ENCODE measurements at regions not wholly inside any gene's neighbourhood (a gene's known extent, or its start where the extent isn't known, plus 50 kb on each side); places are given as distances from the start of the nearest gene placed in this dataset.

DNA sequence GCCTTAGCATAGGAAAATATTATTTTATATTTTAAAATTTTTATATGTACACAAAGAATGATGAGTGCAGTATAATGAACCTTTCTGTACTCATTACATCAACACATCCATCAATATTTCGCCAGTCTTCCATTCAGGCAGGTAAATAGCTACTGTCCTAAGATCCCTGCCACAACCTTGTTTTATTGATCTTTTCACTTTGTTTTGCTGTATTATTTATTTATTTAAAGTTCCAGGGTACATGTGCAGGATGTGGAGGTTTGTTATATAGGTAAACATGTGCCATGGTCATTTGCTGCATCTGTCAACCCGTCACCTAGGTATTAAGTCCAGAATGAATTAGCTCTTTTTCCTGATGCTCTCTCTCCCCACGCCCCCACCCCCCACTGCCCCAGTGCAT lies 64.6 kb downstream of the INHBB start:
- FAIRE-seq = no peak
- H4K20me1 ChIP-seq (ENCODE audit: insufficient read depth, low read length) = no peaks in the 10 kb centered on the region
- no peaks in the 10 kb centered on the region for H3K4me1 ChIP-seq (ENCODE audit: insufficient read depth, low read length)
- H3K79me2 ChIP-seq (ENCODE audit: insufficient read depth, low read length) = no peaks in the 10 kb centered on the region
- H3K9me3 ChIP-seq (ENCODE audit: insufficient read depth, low read depth, low read length) = peaks cover 5% of the 10 kb centered on the region
- Mint-ChIP-seq H3K27ac (ENCODE audit: unreplicated experiment) (no peak overlapping the region), H3K36me3 (ENCODE audit: low read depth, unreplicated experiment) (no peaks in the 10 kb centered on the region), H3K9me3 (ENCODE audit: unreplicated experiment) (peaks cover 18% of the 10 kb centered on the region), H3K27me3 (ENCODE audit: low read depth, unreplicated experiment) (peaks cover 17% of the 10 kb centered on the region), H3K4me1 (ENCODE audit: low read depth, unreplicated experiment) (no peaks in the 10 kb centered on the region), H3K4me3 (ENCODE audit: unreplicated experiment) (no peak overlapping the region)
- H3K27ac ChIP-seq (ENCODE audit: low read depth, low read length) = no peak overlapping the region
- H2AFZ ChIP-seq (ENCODE audit: low read depth, low read length) = no peak overlapping the region
- DNase-seq (ENCODE audit: low read depth) = no peak
- no peaks in the 10 kb centered on the region for H3K36me3 ChIP-seq (ENCODE audit: insufficient read depth, low read length)
- H3K4me2 ChIP-seq (ENCODE audit: low read length) = no peak overlapping the region
- H3K27me3 ChIP-seq (ENCODE audit: insufficient read depth, low read length) = peaks cover 6% of the 10 kb centered on the region
- H3K4me3 ChIP-seq (ENCODE audit: insufficient read depth, low read depth, low read length) = no peak overlapping the region
- TF ChIP-seq EZH2 (IDR thresholded peaks at IDR 0.05; ENCODE audit: insufficient read depth, low read length) = no peak
- TF ChIP-seq, protein P1, sequence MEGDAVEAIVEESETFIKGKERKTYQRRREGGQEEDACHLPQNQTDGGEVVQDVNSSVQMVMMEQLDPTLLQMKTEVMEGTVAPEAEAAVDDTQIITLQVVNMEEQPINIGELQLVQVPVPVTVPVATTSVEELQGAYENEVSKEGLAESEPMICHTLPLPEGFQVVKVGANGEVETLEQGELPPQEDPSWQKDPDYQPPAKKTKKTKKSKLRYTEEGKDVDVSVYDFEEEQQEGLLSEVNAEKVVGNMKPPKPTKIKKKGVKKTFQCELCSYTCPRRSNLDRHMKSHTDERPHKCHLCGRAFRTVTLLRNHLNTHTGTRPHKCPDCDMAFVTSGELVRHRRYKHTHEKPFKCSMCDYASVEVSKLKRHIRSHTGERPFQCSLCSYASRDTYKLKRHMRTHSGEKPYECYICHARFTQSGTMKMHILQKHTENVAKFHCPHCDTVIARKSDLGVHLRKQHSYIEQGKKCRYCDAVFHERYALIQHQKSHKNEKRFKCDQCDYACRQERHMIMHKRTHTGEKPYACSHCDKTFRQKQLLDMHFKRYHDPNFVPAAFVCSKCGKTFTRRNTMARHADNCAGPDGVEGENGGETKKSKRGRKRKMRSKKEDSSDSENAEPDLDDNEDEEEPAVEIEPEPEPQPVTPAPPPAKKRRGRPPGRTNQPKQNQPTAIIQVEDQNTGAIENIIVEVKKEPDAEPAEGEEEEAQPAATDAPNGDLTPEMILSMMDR (IDR thresholded peaks at IDR 0.05; ENCODE audit: insufficient read depth, low read depth, low read length) = no peak
- no peak overlapping the region for H3K9ac ChIP-seq (ENCODE audit: low read length)

DNA sequence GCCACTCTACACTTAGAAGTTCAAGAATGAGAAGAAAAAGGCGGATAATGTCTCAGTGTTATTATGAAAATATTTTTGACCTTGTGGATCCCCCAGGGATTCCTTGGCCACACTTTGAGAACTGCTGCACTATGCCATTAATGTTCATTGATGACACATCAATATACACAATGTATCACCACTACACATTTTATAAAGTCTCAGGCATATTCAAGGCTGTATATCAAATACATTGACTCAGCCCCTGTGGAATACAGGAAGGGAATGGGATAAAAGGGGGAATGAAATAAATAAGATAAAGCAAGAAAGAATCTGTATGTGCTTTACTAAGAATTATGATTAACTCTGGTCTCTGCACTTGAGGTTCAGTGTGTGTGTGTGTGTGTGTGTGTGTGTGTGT lies 69.1 kb downstream of the INHBB start:
- Histone ChIP-seq H4K20me1 (ENCODE audit: insufficient read depth, low read length) (no peaks in the 10 kb centered on the region), H3K4me1 (ENCODE audit: insufficient read depth, low read length) (no peaks in the 10 kb centered on the region), H3K36me3 (ENCODE audit: insufficient read depth, low read length) (no peaks in the 10 kb centered on the region), H2AFZ (ENCODE audit: low read depth, low read length) (no peak overlapping the region), H3K79me2 (ENCODE audit: insufficient read depth, low read length) (no peaks in the 10 kb centered on the region), H3K9me3 (ENCODE audit: insufficient read depth, low read depth, low read length) (peaks cover 1% of the 10 kb centered on the region), H3K4me2 (ENCODE audit: low read length) (no peak overlapping the region), H3K4me3 (ENCODE audit: insufficient read depth, low read depth, low read length) (no peak overlapping the region), H3K27ac (ENCODE audit: low read depth, low read length) (no peak overlapping the region), H3K9ac (ENCODE audit: low read length) (no peak overlapping the region), H3K27me3 (ENCODE audit: insufficient read depth, low read length) (peaks cover 16% of the 10 kb centered on the region)
- Mint-ChIP-seq H3K9me3 (ENCODE audit: unreplicated experiment) (peaks cover 16% of the 10 kb centered on the region), H3K4me1 (ENCODE audit: low read depth, unreplicated experiment) (no peaks in the 10 kb centered on the region), H3K4me3 (ENCODE audit: unreplicated experiment) (no peak overlapping the region), H3K27me3 (ENCODE audit: low read depth, unreplicated experiment) (peaks cover 36% of the 10 kb centered on the region), H3K36me3 (ENCODE audit: low read depth, unreplicated experiment) (no peaks in the 10 kb centered on the region), H3K27ac (ENCODE audit: unreplicated experiment) (no peak overlapping the region)
- TF ChIP-seq, protein P1 (IDR thresholded peaks at IDR 0.05; ENCODE audit: insufficient read depth, low read depth, low read length) = no peak
- no peak for TF ChIP-seq EZH2 (IDR thresholded peaks at IDR 0.05; ENCODE audit: insufficient read depth, low read length)
- DNase-seq (ENCODE audit: low read depth) = no peak
- no peak for FAIRE-seq

DNA sequence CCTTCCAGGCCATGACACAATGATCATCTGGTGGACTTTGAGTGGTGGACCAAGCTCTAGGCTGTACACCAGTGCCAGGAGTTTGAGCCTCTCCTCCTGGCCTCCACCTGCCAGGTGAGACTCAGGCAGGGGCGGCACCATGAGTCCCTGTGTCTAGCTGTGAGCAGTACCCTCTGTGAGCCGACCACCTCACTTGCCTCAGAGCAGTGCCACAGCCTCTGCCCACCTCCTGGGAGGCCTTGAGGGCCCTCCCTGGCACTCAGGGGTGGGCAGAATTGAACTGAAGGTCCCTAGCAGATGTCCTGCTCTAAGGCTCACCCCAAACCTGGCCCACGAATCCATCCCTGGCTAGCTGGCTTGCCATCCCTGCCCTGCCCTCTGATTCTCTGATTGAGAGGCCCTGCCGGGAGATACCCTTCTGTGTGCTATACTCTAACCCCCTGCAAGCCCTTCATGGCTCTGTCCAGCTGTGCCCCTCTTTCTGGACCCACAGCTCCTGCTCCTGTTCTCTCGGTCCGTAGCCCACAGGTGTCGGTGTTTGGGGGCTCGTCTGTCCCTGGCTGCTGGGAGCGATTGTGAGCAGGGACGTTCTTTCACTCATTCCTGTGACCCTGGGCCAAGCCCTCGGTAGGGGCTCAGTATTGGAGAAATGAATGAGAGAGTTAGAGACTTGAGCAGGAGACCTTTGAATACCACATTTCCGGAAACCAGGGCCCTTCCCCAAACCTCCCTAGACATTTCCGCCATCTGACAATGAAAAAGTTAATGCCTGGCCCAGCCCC lies 70.0 kb downstream of the INHBB start:
- DNase-seq (ENCODE audit: low read depth) (no peak), FAIRE-seq (no peak)
- H3K27ac ChIP-seq (ENCODE audit: low read depth, low read length) = no peak overlapping the region
- H3K36me3 ChIP-seq (ENCODE audit: insufficient read depth, low read length) = no peaks in the 10 kb centered on the region
- no peaks in the 10 kb centered on the region for H3K9me3 ChIP-seq (ENCODE audit: insufficient read depth, low read depth, low read length)
- no peaks in the 10 kb centered on the region for H4K20me1 ChIP-seq (ENCODE audit: insufficient read depth, low read length)
- H3K27ac Mint-ChIP-seq (ENCODE audit: unreplicated experiment) = no peak overlapping the region
- no peaks in the 10 kb centered on the region for H3K4me1 Mint-ChIP-seq (ENCODE audit: low read depth, unreplicated experiment)
- no peak overlapping the region for H3K4me3 ChIP-seq (ENCODE audit: insufficient read depth, low read depth, low read length)
- no peak overlapping the region for H3K4me2 ChIP-seq (ENCODE audit: low read length)
- peaks cover 15% of the 10 kb centered on the region for H3K9me3 Mint-ChIP-seq (ENCODE audit: unreplicated experiment)
- H3K4me3 Mint-ChIP-seq (ENCODE audit: unreplicated experiment) = no peak overlapping the region
- H3K79me2 ChIP-seq (ENCODE audit: insufficient read depth, low read length) = no peaks in the 10 kb centered on the region
- H2AFZ ChIP-seq (ENCODE audit: low read depth, low read length) = no peak overlapping the region
- H3K27me3 ChIP-seq (ENCODE audit: insufficient read depth, low read length) = peaks cover 24% of the 10 kb centered on the region
- H3K9ac ChIP-seq (ENCODE audit: low read length) = no peak overlapping the region
- peaks cover 44% of the 10 kb centered on the region for H3K27me3 Mint-ChIP-seq (ENCODE audit: low read depth, unreplicated experiment)
- TF ChIP-seq, protein P1 (IDR thresholded peaks at IDR 0.05; ENCODE audit: insufficient read depth, low read depth, low read length) = no peak
- TF ChIP-seq EZH2 (IDR thresholded peaks at IDR 0.05; ENCODE audit: insufficient read depth, low read length) = no peak
- no peaks in the 10 kb centered on the region for H3K36me3 Mint-ChIP-seq (ENCODE audit: low read depth, unreplicated experiment)
- H3K4me1 ChIP-seq (ENCODE audit: insufficient read depth, low read length) = no peaks in the 10 kb centered on the region

Measured in astrocyte (in vitro differentiated cells and primary cell).